HepG2 (cell line): ENCODE measurements at regions not wholly inside any gene's neighbourhood (a gene's known extent, or its start where the extent isn't known, plus 50 kb on each side); places are given as distances from the start of the nearest gene placed in this dataset.
A peak's percentile ranks its signal among the peaks of the same experiment; 100 is the strongest.

Source experiments
- CENPT ChIP-seq: sonication (generic); formaldehyde crosslinking; IDR thresholded peaks from 2 replicates; pipeline ENCODE4 v1.8.0; 2022; ENCODE audit warnings: low read depth, mild to moderate bottlenecking, moderate library complexity, missing genetic modification reagents
- DR1 ChIP-seq: sonication (generic); formaldehyde crosslinking; IDR thresholded peaks from 2 replicates; pipeline ENCODE4 v1.8.0; 2021; ENCODE audit warnings: mild to moderate bottlenecking, missing genetic modification reagents, inconsistent platforms
- ELF3 ChIP-seq: IDR thresholded peaks from 2 replicates; pipeline ENCODE4 v1.6.1; 2016; ENCODE audit warnings: missing genetic modification reagents, missing compliant biosample characterization
- HNRNPUL1 ChIP-seq: fragments of 200-400 bp; formaldehyde crosslinking; IDR thresholded peaks from 2 replicates; pipeline ENCODE4 v1.6.1; 2017; ENCODE audit warnings: low read depth, mild to moderate bottlenecking, low read length, moderate library complexity
- MED13 ChIP-seq: sonication (generic); formaldehyde crosslinking; IDR thresholded peaks from 2 replicates; pipeline ENCODE4 v1.5.0; 2020; ENCODE audit warnings: missing genetic modification reagents
- MIER3 ChIP-seq: IDR thresholded peaks from 2 replicates; pipeline ENCODE4 v1.6.1; 2016; ENCODE audit warnings: missing compliant biosample characterization, borderline replicate concordance
- POLR2G ChIP-seq: fragments of 200-400 bp; formaldehyde crosslinking; IDR thresholded peaks from 2 replicates; pipeline ENCODE4 v1.6.1; 2018; ENCODE audit warnings: mild to moderate bottlenecking, low read depth, low read length, moderate library complexity
- RARA ChIP-seq: IDR thresholded peaks from 2 replicates; pipeline ENCODE4 v1.6.1; 2016; ENCODE audit warnings: missing genetic modification reagents, missing compliant biosample characterization
- SMAD3 ChIP-seq: sonication (generic); formaldehyde crosslinking; IDR thresholded peaks from 2 replicates; pipeline ENCODE4 v1.4.0; 2020; ENCODE audit warnings: missing genetic modification reagents
- SNAI1 ChIP-seq: sonication (generic); formaldehyde crosslinking; IDR thresholded peaks from 2 replicates; pipeline ENCODE4 v1.5.0; 2020; ENCODE audit warnings: mild to moderate bottlenecking, missing genetic modification reagents, borderline replicate concordance
- SOX6 ChIP-seq, 2 experiments: fragments of 450-650 bp in 1 of 2; sonication (generic) in 1 of 2; formaldehyde crosslinking in 1 of 2; IDR thresholded peaks; 2 replicates each; pipeline versions ENCODE4 v1.4.0 to v1.6.1; 2017 to 2020; ENCODE audit warnings: antibody characterized with exemption in 1 of 2, mild to moderate bottlenecking in 1 of 2, missing genetic modification reagents in 1 of 2
- TAF15 ChIP-seq: fragments of 200-400 bp; formaldehyde crosslinking; IDR thresholded peaks from one replicate; pipeline ENCODE4 v1.6.1; 2018; ENCODE audit warnings: mild to moderate bottlenecking, low read depth, low read length; ENCODE audit not compliant: poor library complexity, severe bottlenecking
- TEAD2 ChIP-seq: sonication (generic); formaldehyde crosslinking; IDR thresholded peaks from 2 replicates; pipeline ENCODE4 v1.9.0; 2021; ENCODE audit warnings: missing genetic modification reagents
- ZNF263 ChIP-seq: sonication (generic); formaldehyde crosslinking; IDR thresholded peaks from 2 replicates; pipeline ENCODE4 v1.4.0; 2020; ENCODE audit warnings: missing genetic modification reagents
- ZNF33A ChIP-seq: sonication (generic); formaldehyde crosslinking; IDR thresholded peaks from 2 replicates; pipeline ENCODE4 v1.5.1; 2020; ENCODE audit warnings: missing genetic modification reagents, mild to moderate bottlenecking, moderate library complexity, borderline replicate concordance
- ZNF34 ChIP-seq: sonication (generic); formaldehyde crosslinking; IDR thresholded peaks from 2 replicates; pipeline ENCODE4 v1.4.0; 2020; ENCODE audit warnings: mild to moderate bottlenecking, missing genetic modification reagents, borderline replicate concordance
- ZNF547 ChIP-seq: sonication (generic); formaldehyde crosslinking; IDR thresholded peaks from 2 replicates; pipeline ENCODE4 v1.5.1; 2020; ENCODE audit warnings: mild to moderate bottlenecking, missing genetic modification reagents
- TF ChIP-seq, protein P1 (sequence below): sonication (generic); formaldehyde crosslinking; IDR thresholded peaks from 2 replicates; pipeline ENCODE4 v1.4.0; 2020; ENCODE audit warnings: missing genetic modification reagents
- TF ChIP-seq, protein P2 (sequence below): conservative IDR thresholded peaks from 2 replicates; pipeline ENCODE4 v1.6.1; 2018; ENCODE audit warnings: missing genetic modification reagents
- TF ChIP-seq, protein P3 (sequence below): sonication (generic); formaldehyde crosslinking; IDR thresholded peaks from 2 replicates; pipeline ENCODE4 v1.8.1; 2023; ENCODE audit warnings: mild to moderate bottlenecking, missing genetic modification reagents

DNA sequence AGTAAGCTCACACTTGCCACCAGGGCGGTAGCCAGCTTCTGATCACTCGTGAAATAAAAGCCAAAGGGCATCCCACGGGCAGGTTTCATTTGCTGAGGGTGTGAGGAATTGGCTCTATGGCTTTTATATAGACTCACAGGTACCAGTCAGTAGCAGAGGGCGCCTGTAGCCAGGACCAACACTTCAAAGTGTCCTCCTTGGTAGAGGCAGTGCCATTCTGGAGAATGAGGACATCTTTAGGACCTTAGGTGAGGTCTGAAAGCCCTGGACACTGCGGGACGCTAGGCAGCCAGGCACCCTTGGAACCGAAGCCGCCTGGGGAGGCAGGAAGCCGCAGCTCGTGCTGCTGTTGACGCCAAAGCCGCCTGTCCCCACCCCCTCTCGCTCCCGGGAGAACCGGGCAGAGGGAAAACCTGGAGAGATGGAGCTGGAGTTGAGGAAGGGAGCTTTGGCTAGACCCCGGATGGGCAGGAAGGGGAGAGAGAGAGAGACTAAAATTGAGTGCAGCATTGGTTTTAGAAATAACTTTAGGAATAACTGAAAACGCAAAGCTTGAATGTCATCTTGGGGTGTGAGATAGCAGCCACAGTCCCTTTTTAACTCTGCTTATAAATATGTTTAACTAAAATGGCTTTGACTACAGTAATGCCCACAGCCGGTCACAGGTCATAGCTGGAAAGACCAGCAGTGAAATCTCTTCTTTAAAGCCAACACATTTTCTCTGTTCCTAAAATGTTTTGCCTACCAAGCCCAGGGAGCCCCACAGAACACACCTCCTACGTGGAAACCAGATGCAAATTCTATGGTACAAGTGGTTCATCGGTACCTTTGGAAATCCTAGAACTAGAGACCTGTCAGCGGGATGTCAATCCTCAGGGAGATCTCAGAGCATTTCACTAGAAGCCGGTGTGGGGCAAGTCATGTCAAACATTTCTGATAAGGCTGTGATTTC is 128.5 kb upstream of the CDYL start (continued):
- TF ChIP-seq, protein P1, sequence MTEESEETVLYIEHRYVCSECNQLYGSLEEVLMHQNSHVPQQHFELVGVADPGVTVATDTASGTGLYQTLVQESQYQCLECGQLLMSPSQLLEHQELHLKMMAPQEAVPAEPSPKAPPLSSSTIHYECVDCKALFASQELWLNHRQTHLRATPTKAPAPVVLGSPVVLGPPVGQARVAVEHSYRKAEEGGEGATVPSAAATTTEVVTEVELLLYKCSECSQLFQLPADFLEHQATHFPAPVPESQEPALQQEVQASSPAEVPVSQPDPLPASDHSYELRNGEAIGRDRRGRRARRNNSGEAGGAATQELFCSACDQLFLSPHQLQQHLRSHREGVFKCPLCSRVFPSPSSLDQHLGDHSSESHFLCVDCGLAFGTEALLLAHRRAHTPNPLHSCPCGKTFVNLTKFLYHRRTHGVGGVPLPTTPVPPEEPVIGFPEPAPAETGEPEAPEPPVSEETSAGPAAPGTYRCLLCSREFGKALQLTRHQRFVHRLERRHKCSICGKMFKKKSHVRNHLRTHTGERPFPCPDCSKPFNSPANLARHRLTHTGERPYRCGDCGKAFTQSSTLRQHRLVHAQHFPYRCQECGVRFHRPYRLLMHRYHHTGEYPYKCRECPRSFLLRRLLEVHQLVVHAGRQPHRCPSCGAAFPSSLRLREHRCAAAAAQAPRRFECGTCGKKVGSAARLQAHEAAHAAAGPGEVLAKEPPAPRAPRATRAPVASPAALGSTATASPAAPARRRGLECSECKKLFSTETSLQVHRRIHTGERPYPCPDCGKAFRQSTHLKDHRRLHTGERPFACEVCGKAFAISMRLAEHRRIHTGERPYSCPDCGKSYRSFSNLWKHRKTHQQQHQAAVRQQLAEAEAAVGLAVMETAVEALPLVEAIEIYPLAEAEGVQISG, result peak; percentile 79
- TF ChIP-seq POLR2G (no peak), ZNF263 (0 out of 2 replicates have a peak, but pooled peaks have one; percentile 45), MIER3 (peak; percentile 86; the same call in 1 of the 2 replicates), TEAD2 (CRISPR knock-in tag) (no peak), ELF3 (CRISPR knock-in tag) (peak; percentile 87), SNAI1 (CRISPR knock-in tag) (0 out of 2 replicates have a peak, but pooled peaks have one; percentile 62), TAF15 (no peak), HNRNPUL1 (no peak), ZNF34 (CRISPR knock-in tag) (no peak), CENPT (CRISPR knock-in tag) (no peak), ZNF33A (CRISPR knock-in tag) (no peak), ZNF547 (no peak), SMAD3 (peak; percentile 90), MED13 (no peak), SOX6 (IDR thresholded peaks at IDR 0.05) (no peak), SOX6 (CRISPR knock-in tag; IDR thresholded peaks at IDR 0.05) (peak; percentile 74), RARA (CRISPR knock-in tag) (peak; percentile 41), DR1 (no peak; the same call in 1 of the 2 replicates)
- TF ChIP-seq, protein P2, sequence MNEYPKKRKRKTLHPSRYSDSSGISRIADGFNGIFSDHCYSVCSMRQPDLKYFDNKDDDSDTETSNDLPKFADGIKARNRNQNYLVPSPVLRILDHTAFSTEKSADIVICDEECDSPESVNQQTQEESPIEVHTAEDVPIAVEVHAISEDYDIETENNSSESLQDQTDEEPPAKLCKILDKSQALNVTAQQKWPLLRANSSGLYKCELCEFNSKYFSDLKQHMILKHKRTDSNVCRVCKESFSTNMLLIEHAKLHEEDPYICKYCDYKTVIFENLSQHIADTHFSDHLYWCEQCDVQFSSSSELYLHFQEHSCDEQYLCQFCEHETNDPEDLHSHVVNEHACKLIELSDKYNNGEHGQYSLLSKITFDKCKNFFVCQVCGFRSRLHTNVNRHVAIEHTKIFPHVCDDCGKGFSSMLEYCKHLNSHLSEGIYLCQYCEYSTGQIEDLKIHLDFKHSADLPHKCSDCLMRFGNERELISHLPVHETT (CRISPR knock-in tag), result peak; percentile 47; the same call in 1 of the 2 replicates
- TF ChIP-seq, protein P3, sequence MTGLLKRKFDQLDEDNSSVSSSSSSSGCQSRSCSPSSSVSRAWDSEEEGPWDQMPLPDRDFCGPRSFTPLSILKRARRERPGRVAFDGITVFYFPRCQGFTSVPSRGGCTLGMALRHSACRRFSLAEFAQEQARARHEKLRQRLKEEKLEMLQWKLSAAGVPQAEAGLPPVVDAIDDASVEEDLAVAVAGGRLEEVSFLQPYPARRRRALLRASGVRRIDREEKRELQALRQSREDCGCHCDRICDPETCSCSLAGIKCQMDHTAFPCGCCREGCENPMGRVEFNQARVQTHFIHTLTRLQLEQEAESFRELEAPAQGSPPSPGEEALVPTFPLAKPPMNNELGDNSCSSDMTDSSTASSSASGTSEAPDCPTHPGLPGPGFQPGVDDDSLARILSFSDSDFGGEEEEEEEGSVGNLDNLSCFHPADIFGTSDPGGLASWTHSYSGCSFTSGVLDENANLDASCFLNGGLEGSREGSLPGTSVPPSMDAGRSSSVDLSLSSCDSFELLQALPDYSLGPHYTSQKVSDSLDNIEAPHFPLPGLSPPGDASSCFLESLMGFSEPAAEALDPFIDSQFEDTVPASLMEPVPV, result peak; percentile 80; the same call in 1 of the 2 replicates
